ENCODE measurements at regions not wholly inside any gene's neighbourhood (a gene's known extent, or its start where the extent isn't known, plus 50 kb on each side); places are given as distances from the start of the nearest gene placed in this dataset.

- DNase-seq (ENCODE audit: low read depth, low spot score): no peak
Observed at GRCh38 chr9:82581935-82582334, 481.0 kb downstream of the RASEF start.

- DNase-seq (ENCODE audit: low read depth, low spot score): no peak
Observed at GRCh38 chr9:82582693-82583092, 480.2 kb downstream of the RASEF start.

GRCh38 chr9:82583524-82583923 lies 479.4 kb downstream of the RASEF start:
- no peak for DNase-seq (ENCODE audit: low read depth, low spot score)

- DNase-seq (ENCODE audit: low read depth, low spot score): no peak
Observed at GRCh38 chr9:82584349-82584863, 478.5 kb downstream of the RASEF start.

GRCh38 chr9:82586918-82587356 lies 476.0 kb downstream of the RASEF start:
- DNase-seq (ENCODE audit: low read depth, low spot score): no peak

GRCh38 chr9:82588301-82589180 lies 474.4 kb downstream of the RASEF start:
- DNase-seq (ENCODE audit: low read depth, low spot score): no peak

- no peak for DNase-seq (ENCODE audit: low read depth, low spot score)
Observed at GRCh38 chr9:82590845-82591244, 472.1 kb downstream of the RASEF start.

GRCh38 chr9:82593501-82593900 lies 469.4 kb downstream of the RASEF start:
- no peak for DNase-seq (ENCODE audit: low read depth, low spot score)

- DNase-seq (ENCODE audit: low read depth, low spot score): no peak
Observed at GRCh38 chr9:82597241-82598203, 465.4 kb downstream of the RASEF start.

GRCh38 chr9:82598241-82599039 lies 464.5 kb downstream of the RASEF start:
- no peak for DNase-seq (ENCODE audit: low read depth, low spot score)

- DNase-seq (ENCODE audit: low read depth, low spot score): no peak
Observed at GRCh38 chr9:82599336-82599949, 463.5 kb downstream of the RASEF start.

- DNase-seq (ENCODE audit: low read depth, low spot score): peak; percentile 64
Observed at GRCh38 chr9:82600536-82601292, 462.2 kb downstream of the RASEF start.

- DNase-seq (ENCODE audit: low read depth, low spot score): no peak
Observed at GRCh38 chr9:82601293-82601771, 461.6 kb downstream of the RASEF start.

GRCh38 chr9:82604947-82605656 lies 457.8 kb downstream of the RASEF start:
- DNase-seq (ENCODE audit: low read depth, low spot score): peak; percentile 76

- DNase-seq (ENCODE audit: low read depth, low spot score): no peak
Observed at GRCh38 chr9:82605657-82606031, 457.3 kb downstream of the RASEF start.

- DNase-seq (ENCODE audit: low read depth, low spot score): no peak
Observed at GRCh38 chr9:82606071-82606470, 456.9 kb downstream of the RASEF start.

- DNase-seq (ENCODE audit: low read depth, low spot score): no peak
Observed at GRCh38 chr9:82606492-82607382, 456.2 kb downstream of the RASEF start.

- DNase-seq (ENCODE audit: low read depth, low spot score): no peak
Observed at GRCh38 chr9:82608487-82608886, 454.5 kb downstream of the RASEF start.

All from brain pericyte (primary cell).